ENCODE measurements at regions not wholly inside any gene's neighbourhood (a gene's known extent, or its start where the extent isn't known, plus 50 kb on each side); places are given as distances from the start of the nearest gene placed in this dataset.

DNA sequence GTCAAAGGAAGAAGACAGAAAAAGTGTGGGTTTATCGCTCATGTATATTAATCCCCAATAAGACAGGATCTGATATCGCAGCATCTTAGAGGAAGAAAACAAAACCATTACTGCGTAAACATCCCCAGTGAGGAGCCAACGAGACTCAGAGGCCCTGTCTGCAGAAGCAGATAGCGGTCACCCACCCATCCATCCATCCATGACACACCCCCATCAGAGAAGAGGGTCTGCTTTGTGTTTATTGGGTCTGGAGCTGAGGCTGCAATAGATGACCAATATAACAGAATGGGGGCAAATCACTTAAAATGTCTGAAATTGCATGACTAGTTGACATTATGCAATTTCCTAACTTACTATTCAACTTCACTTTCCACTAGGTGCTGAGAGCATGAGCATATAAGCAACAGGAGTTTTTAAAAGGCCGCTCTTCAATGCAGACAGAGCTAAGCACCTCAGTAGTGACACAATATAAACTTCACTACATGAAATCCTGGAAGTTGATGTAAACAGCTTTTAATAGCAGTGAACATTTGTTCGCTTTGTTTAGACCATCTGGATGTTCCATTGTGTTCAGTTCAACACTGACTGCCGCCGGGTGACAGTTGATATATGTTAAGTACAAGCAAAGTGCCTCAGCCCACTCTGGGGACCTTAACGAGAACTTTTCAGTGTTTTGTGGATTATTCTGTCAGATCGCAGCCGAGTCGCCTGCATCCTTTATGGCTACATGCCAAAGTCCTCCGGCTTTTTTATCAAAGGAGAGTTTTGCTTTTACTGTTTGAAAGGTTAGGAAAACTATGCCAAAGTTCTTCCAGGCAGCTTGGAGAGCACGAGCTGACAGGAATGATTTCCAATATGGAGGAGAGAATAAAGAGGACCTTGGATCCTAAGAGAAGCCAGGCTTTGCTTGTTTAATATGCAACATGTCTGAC lies 167.5 kb downstream of the ZNF281 start:
- no peak for TF ChIP-seq POLR2A (IDR thresholded peaks at IDR 0.05)
- TF ChIP-seq, protein P1, sequence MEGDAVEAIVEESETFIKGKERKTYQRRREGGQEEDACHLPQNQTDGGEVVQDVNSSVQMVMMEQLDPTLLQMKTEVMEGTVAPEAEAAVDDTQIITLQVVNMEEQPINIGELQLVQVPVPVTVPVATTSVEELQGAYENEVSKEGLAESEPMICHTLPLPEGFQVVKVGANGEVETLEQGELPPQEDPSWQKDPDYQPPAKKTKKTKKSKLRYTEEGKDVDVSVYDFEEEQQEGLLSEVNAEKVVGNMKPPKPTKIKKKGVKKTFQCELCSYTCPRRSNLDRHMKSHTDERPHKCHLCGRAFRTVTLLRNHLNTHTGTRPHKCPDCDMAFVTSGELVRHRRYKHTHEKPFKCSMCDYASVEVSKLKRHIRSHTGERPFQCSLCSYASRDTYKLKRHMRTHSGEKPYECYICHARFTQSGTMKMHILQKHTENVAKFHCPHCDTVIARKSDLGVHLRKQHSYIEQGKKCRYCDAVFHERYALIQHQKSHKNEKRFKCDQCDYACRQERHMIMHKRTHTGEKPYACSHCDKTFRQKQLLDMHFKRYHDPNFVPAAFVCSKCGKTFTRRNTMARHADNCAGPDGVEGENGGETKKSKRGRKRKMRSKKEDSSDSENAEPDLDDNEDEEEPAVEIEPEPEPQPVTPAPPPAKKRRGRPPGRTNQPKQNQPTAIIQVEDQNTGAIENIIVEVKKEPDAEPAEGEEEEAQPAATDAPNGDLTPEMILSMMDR (IDR thresholded peaks at IDR 0.05), result no peak

Data from right lobe of liver (tissue), 4 donors.